Suppressor macrophage treated with lipopolysaccharide for 4 hours (primary cell): ENCODE measurements at regions not wholly inside any gene's neighbourhood (a gene's known extent, or its start where the extent isn't known, plus 50 kb on each side); places are given as distances from the start of the nearest gene placed in this dataset.
"Not testable (repeated sequence)": the region's sequence is repeated elsewhere in the genome, so short reads cannot be mapped to it uniquely, and the experiment has no call there.

Experiments used
- DNase-seq: peaks from one replicate; pipeline ENCODE4 v3.0.0-alpha.2; 2020

DNA sequence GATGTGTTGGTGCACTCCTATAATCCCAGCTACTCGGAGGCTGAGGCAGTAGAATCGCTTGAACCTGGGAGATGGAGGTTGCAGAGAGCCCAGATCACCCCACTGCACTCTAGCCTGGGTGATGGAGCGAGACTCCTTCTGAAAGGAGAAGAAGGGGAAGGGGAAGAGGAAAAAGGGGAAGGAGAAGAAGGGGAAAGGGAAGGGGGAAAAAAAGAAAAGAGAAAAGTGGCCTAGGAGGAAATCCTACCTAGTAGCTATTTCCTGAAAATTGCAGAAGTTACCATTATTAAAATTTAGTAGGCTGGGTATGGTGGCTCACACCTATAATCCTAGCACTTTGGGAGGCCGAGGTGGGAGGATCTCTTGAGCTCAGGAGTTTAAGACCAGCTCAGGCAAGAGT lies 67.4 kb downstream of the ARRDC3 start:
- DNase-seq: peak; percentile 30

DNA sequence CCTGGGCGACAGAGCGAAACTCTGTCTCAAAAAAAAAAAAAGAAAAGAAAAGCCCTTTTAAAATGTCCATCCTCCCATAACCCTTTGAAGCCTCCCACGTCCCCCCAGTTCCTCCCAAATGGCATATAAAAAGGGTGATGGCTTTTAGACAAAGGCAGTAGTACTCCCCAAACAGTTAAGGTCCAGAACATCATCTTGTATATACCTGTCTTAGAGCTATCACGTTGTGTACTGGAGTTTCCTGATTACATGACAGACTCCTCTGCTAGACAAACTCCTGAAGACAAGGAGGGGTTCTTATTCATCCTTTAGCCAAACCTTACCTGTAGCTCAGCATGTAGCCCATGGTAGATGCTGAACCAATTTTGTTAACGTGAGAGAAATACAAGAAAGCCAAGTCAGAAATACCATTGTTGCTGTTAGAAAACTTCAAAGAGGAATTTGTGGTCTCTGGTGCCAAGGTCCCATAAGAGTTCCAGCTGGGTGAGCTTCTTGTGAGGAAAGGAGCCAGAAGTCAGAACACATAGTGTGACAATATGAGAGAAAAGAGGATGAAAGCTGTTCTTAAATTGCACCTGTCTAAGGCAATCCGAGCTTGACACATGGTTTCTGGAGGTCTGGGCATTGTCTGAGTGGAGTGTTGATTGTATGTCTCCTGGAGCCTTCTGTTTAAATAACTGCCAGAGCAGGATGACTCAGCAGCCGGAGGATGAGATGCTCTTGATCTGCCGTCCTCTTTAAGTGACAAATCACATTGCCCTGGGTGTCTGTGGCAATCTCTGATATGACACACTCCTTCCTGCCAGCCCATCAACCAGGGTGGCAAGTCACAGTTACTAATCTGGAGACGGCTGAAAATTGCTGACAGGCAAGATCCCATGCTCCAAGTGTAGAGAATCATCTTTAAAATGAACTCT lies 69.1 kb downstream of the ARRDC3 start:
- peak; percentile 97 for DNase-seq

DNA sequence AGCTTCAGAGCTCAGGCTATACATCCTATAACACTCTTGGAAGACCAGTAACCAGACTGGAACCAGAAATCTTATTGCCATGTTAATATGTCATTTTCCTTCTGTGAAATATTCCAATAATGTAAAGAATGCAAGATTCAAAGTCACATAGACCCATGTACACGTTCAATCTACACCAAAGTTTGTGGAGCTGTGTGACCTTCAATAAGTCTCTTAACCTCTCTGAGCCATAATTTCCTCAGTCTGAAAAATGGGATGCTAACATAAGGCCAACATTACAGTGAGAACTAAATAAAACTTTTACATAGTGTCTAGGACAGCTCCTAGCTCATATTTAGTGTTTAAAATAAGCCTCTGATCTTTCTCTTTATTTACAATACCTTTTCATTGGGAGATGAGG lies 70.4 kb downstream of the ARRDC3 start:
- no peak for DNase-seq

DNA sequence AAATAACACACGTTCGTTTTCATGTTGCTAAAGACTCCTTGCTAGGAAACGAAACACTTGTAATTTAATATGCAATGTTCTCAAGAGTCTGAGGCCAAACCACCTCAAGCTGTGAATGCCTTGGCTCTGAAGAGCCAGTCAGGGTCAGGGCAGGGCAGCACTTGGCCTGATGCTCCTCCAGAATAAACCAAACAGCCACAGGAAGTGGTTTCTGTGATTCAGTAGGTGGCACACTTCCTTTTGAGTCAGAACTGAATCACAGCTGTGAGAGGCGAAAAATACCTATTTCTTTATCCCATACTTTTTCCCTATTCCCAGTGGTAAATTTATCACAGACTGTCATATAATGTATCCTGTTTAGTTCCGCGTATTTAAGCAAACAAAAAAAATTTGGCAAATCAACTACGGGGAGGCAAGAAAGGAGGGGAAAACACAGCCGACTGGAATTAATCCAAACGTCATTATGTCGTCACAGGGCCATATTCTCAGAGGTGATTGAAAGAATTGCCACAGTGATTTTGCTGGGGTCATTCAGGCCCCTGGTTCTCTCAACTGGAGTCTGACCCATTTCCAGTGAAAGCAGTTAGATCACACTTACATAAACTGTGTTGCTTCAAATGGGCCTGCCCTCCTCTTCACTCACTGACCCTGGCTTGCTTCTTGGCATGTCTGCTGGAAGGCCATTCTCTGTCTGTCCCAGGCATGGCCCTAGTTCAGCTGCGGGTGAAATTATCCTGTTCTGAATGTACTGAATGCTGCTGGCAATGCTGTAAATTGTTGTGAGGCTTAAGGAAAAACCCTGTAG lies 71.2 kb downstream of the ARRDC3 start:
- DNase-seq: peak; percentile 92

DNA sequence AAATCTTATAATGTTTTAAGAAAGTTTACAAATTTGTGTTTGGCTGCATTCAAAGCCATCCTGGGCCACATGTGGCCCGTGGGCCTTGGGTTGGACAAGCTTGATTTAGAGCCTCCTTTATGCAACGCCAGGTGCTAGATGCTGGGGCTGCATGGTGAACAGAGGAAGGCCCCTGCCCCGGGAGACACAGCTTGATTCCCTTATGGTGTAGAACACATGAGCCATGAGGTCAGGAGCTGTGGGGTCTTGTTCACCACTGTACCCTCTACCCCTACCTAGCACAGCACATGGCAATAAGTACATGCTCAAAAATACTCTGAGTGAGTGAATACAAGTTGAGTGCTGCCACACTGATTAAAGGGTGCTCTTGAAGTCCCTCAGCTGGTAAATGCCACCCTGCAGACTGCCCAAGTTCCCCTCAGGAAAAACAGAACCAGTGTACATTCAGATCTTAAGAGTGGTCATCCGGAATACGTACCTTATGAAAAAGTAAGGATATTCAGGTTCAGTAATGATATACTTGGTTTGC lies 71.9 kb downstream of the ARRDC3 start:
- DNase-seq: no peak

DNA sequence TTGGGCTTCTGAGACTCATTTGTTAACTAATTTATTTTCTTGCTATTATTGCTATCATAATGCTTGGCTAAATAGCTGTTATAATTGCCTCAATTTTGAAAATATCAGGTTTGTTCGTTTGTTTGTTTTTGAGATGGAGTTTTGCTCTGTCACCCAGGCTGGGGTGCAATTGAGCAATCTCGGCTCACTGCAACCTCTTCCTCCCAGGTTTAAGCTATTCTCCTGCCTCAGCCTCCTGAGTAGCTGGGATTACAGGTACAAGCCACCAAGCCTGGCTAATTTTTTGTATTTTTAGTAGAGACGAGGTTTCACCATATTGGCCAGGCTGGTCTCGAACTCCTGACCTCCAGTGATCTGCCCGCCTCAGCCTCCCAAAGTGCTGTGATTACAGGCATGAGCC lies 75.0 kb downstream of the ARRDC3 start:
- not testable (repeated sequence) for DNase-seq

DNA sequence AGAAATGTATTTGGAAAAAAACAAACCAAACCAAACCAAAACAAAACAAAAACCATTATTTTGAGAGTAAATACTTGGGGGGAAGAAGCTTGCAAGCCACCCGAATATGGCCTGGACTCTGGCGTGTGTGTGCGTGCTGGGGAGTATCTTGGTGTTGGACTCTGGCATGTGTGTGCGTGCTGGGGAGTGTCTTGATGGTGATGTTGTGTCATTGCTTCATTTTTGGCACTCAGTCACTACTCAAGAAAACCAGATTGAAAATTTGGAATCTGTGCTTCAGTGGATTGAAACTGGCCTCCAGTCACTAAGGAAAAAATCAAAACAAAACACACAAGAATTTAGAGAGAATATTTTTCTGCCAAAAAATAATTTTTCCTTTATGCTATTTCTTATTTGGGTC lies 76.1 kb downstream of the ARRDC3 start:
- no peak for DNase-seq

DNA sequence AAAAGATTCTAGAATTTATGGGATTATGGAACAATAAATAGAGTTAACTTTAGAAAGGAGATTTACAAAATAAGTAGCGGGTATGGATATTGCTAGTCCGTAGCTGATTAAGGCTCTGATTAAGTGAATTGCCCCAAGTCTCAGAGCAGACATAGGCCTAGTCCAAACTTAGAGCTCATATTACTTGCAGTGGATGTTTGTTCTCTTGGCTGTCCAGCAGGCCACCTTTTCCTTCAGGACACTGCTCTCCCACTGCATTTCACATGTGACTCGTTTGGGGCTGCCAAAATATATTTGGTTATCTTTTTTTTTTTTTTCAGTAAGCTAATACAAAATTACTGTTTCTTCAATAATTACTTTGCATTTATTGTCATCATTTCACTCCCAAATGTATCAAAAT lies 76.6 kb downstream of the ARRDC3 start:
- DNase-seq: no peak

DNA sequence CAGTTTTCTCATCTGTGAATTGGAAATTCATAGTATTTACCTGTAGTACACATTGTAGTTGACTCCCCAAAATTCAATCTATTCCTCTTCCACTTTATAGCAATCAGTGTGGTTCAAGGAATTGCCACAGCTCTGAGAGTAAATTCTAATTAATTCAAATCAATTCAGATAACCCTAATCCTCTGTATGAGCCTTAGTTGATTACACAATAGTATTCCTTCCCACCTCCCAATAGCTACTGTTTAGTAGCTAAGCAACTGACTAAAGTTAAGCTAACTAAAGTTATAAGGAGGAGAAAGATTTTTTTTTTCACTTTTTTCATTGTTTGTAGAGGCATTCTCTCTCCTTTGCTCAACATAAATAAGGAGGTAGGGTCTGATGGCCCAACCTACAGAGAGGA lies 77.5 kb downstream of the ARRDC3 start:
- DNase-seq: no peak

DNA sequence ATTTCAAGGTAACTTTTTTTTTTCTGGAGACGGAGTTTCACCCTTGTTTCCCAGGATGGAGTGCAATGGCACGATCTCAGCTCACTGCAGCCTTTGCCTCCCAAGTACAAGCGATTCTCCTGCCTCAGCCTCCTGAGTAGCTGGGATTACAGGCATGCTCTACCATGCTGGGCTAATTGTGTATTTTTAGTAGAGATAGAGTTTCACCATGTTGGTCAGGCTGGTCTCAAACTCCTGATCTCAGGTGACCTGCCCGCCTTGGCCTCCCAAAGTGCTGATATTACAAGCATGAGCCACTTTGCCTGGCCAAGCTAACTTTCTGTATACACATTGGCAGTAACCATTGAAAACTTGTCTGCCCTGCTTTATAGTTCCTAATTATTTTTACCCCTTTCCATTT lies 79.1 kb downstream of the ARRDC3 start:
- not testable (repeated sequence) for DNase-seq

DNA sequence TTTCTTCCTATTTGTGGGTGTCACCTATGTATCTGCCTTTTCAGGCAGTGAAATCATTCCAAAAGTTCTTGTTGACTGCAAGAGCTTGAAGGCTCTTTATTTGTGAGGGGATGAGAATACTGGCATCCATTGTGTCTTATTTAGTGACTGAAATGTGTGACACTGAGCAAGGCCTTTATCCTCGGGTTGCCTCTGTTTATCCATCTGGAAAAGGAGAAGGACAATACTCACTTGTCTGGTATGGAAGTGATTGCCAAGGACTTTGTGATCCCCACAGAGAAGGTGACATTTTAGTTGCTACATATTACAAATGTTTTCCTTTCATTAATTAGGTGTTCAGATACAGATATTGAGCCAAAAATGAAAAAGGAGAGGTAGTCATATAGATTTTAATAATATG lies 80.2 kb downstream of the ARRDC3 start:
- DNase-seq: no peak

DNA sequence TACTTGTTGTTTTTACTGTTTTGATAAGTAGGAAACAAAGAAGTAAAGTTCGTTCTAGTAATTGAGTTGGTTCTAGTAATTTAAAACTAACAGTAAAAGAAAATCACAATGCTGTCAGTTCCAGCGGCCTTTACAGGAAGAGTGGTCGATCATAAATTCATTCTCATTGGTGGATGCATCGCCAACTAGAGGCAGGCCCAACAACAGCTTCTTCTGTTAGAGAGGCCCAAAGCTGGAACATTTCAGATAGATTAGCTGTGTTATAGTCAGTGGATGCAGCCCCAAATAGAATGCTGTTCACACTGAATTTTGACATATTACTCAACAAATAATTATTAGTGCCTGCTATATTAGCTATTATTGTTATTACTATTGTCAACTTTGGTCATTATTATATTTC lies 80.8 kb downstream of the ARRDC3 start:
- no peak for DNase-seq

DNA sequence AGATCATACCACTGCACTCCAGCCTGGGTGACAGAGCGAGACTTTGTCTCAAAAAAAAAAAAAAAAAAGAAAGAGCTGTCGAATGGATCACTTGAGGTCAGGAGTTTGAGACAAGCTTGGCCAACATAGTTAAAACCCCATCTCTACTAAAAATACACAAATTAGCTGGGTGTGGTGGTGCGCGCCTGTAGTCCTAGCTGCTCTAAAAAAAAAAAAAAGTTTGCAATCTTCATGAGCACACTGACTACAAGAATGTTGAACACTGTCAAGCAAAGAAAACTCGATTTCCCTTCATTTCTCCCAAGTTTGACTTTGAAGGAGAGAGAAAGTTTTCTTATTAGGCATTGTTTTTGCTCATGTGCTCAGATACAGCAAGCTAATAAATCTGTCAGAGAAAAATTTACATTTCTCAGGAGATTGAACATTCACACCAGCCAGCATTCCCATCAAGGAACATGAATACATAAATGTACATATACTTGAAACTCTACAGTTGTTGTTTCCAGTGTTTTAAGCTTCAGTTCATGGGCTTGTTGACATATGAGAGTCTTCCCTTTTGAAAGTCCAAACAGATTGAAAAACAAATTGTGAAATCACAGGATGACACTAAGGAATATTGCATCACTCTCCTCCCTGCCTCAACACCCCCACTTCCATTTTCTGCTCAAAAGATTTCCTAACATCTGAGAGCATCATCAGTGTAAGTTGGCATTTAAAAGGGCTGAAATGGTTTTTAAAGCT lies 81.8 kb downstream of the ARRDC3 start:
- DNase-seq: peak; percentile 94

DNA sequence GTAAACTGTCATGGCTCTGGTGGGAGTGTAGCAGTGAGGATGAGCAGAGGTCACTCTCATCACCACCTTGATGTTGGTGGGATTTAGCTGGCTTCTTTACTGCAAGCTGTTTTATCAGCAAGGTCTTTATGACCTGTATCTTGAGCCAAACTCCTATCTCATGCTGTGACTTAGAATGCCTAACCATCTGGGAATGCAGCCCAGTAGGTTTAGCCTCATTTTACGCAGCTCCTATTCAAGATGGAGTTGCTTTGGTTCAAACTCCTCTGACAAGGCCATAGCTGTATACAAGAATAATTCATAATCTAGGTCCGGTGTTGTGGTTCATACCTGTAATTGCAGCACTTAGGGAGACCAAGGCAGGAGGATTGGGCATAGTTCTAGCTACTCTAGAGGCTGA lies 85.1 kb downstream of the ARRDC3 start:
- DNase-seq: no peak

DNA sequence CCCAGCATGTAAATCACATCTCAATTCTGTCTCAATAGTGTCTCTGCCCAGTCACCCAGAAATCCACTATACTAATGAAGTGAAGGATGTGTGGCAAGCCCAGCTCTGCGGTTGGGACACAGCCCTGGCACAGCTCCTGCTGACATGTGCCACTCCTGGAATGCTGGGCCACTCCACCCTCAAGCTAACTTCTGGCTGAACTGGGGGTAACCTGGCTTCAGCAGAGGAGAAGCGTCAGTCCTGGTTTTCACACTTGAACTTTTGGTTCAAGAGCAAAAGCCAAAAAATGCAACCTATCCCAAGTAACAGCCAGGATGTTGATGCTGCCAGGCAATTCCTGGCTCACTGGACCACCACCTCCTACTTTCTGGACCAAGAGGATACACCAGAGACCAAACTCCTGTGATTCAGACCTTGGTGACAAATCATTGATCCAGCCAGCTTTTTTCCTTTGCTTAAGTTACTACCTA lies 86.4 kb downstream of the ARRDC3 start:
- no peak for DNase-seq

DNA sequence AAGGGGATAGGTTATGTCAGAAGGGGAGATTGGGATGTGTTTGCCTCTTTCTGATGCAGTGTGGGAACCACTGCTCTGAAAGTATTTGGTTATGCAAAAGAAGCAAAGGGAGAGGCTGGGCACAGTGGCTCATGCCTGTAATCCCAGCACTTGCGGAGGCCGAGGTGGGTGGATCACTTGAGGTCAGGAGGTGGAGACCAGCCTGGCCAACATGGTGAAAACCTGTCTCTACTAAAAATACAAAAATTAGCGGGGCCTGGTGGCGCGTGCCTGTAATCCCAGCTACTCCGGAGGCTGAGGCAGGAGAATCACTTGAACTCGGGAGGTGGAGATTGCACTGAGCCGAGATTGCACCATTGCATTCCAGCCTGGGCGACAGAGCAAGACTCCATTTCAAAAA lies 87.0 kb downstream of the ARRDC3 start:
- not testable (repeated sequence) for DNase-seq

DNA sequence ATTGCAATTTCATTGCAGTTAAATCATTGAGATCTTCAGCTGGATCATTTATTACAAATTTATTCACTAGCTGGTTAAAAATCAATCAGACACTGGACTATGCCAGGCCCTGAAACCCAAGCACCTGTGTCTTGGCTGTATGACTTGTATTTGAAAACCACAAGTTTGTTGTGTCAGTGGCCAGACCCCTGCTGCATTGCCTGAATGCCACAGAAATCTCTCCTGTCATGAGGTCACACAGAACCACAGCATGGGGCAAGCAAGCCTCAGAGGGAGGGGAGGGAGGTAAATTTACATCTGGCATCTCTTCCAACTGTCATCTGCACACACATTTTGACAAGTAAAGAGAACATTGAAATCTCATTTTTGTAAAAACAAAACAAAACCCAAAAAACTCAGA lies 90.0 kb downstream of the ARRDC3 start:
- no peak for DNase-seq

DNA sequence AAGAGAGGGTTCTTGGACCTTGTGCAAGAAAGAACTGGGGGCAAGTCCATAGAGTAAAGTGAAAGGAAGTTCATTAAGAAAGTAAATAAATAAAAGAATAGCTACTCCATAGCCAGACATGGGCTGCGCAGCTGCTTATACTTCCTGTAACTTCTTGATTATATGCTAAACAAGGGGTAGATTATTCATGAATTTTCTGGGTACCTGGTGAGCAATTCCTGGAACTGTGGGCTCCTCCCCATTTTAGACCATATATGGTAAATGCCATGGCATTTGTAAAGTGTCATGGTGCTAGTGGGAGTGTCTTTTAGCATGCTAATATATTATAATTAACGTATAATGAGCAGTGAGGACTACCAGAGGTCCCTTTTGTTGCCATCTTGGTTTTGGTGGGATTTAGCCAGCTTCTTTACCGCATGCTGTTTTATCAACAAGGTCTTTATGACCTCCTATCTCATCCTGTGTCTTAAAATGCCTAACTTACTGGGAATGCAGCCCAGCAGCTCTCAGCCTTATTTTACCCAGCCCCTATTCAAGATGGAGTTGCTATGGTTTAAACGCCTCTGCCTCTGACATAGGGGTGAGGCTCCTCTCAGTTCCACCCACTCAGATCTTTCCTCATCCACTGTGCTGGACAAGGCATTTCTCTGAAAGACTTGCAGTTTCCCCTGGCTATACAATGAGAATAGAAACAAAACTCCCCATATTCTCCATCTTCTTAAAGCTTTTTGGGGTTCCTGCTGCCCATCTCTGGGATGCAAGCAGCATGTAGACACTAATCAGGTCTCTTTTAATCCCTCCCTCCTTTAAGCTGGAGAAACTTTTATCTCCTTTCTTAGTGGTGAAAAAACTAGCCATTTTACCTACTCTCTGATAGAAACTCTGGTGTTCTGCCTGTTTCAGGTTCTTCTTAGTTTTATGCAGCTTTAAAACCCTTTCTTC lies 91.2 kb downstream of the ARRDC3 start:
- DNase-seq: peak; percentile 43

DNA sequence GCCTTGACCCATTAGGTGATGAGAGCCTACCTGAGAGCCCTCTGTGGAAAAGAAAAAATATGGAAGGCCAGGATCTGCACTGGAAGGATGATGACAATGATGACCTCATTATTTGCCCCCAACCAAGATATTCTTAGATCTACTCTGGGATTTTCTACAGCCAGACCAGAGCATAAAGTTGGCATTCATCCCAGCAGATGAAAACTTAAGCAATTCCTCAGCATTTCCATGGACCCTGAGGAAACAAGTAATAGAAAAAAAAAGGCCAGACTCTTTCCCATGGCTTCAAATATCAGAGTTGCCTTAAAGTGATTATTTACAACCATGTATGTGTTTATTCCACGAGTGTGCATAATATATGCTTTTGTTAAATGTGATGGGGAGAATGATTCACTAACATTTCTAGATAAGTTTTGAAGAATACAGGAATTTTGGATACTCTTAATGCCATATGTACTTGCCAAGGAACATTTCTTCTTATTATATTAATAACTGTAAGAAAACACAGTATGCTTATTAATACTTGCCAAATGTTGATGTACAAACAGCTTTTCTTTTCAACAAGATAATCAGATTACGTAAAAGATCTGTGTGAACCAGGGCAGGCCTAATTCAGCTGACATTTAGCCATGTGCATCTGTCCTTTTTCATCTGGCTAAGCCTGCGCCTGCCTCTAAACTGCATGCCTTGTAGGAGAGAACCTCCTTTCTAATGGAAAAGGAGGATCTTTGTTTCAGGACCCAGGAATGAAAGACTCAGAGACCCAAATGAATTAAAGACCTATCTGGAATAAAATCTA lies 94.8 kb downstream of the ARRDC3 start:
- no peak for DNase-seq

DNA sequence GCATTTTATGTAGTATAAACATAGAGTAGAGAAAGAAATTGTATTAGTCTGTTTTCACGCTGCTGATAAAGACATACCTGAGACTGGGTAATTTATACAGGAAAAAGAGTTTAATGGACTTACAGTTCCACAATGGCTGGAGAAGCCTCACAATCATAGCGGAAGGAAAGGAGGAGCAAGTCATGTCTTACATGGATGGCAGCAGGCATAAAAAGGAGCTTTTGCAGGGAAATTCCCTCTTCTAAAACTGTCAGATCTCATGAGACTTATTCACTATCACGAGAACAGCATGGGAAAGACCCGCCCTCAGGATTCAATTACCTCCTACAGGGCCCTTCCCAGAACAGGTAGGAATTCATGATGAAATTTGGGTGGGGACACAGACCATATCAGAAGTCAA lies 98.1 kb downstream of the ARRDC3 start:
- DNase-seq: not testable (repeated sequence)

DNA sequence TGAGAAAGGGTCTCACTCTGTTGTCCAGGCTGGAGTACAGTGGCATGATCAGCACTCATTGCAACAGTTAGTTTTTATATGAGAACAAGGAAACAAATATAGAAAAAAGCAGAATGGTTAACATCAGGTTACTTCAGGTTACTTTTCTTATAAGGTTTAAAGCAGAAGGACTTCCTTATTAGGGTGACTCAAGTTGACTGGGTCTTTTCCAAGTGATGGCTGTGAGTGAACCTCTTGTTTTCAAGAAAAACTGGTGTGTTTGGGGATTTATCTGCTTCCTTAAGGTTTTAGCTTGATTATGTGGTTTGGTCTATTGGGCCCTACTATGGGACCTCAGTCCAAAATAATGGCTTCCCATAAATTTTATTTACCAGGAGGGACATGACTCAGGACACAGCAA lies 99.2 kb downstream of the ARRDC3 start:
- peak; percentile 61 for DNase-seq
